Natural killer cell (primary cell): ENCODE measurements at regions not wholly inside any gene's neighbourhood (a gene's known extent, or its start where the extent isn't known, plus 50 kb on each side); places are given as distances from the start of the nearest gene placed in this dataset.
"Not testable (repeated sequence)": the region's sequence is repeated elsewhere in the genome, so short reads cannot be mapped to it uniquely, and the experiment has no call there.

ENCODE experiments used
- ATAC-seq, 3 donors: fragments of 150-1000 bp in 2 of 3; fragments of 200-7000 bp in 1 of 3; cut with Tn5 transposase; 1 replicate in 1 of 3; 2 replicates in 2 of 3; pipeline ENCODE4 v1.10.0; 2021; ENCODE audit warnings: mild to moderate bottlenecking in 2 of 3, moderate library complexity in 2 of 3
- DNase-seq, 2 donors: peaks; one replicate each; pipeline versions ENCODE4 v3.0.0 to v3.0.0-alpha.2; 2013 to 2021; ENCODE audit warnings: mixed read lengths in 1 of 2
- H3K27ac ChIP-seq: one replicate; pipeline ENCODE4 v1.5.1; 2013; ENCODE audit warnings: mild to moderate bottlenecking, low read length
- H3K27me3 ChIP-seq: one replicate; pipeline ENCODE4 v1.6.1; 2013; ENCODE audit warnings: low read length; ENCODE audit not compliant: control insufficient read depth, insufficient read depth
- H3K36me3 ChIP-seq: one replicate; pipeline ENCODE4 v1.6.1; 2013; ENCODE audit warnings: low read length; ENCODE audit not compliant: control insufficient read depth, insufficient read depth
- H3K4me1 ChIP-seq: one replicate; pipeline ENCODE4 v1.6.1; 2013; ENCODE audit warnings: low read length; ENCODE audit not compliant: control insufficient read depth, insufficient read depth
- H3K4me3 ChIP-seq: one replicate; pipeline ENCODE4 v1.5.1; 2013; ENCODE audit warnings: low read length
- H3K9me3 ChIP-seq: one replicate; pipeline ENCODE4 v1.6.1; 2013; ENCODE audit warnings: low read length; ENCODE audit not compliant: control insufficient read depth, insufficient read depth
- H3K27ac Mint-ChIP-seq, 2 donors: one replicate each; pipeline ENCODE4 v1.8.0; 2022; ENCODE audit warnings: mild to moderate bottlenecking in 2 of 2, mixed read lengths in 2 of 2, moderate library complexity in 1 of 2
- H3K27me3 Mint-ChIP-seq, 2 donors: one replicate each; pipeline ENCODE4 v1.8.0; 2022; ENCODE audit warnings: low read depth in 2 of 2, mixed read lengths in 2 of 2
- H3K36me3 Mint-ChIP-seq: one replicate; pipeline ENCODE4 v1.8.0; 2022; ENCODE audit warnings: mixed read lengths
- H3K4me1 Mint-ChIP-seq, 2 donors: one replicate each; pipeline ENCODE4 v1.8.0; 2022; ENCODE audit warnings: mixed read lengths in 2 of 2
- H3K4me3 Mint-ChIP-seq: one replicate; pipeline ENCODE4 v1.8.0; 2022; ENCODE audit warnings: mild to moderate bottlenecking, moderate library complexity, mixed read lengths
- H3K9me3 Mint-ChIP-seq, 2 donors: one replicate each; pipeline ENCODE4 v1.8.0; 2022; ENCODE audit warnings: mixed read lengths in 2 of 2
- CTCF ChIP-seq: fragments of 200-600 bp; IDR thresholded peaks from one replicate; pipeline ENCODE4 v1.8.0; 2022; ENCODE audit warnings: antibody characterized with exemption
- WGBS: methylation state at CpG from one replicate; pipeline ENCODE4 v1.1.7; 2013; ENCODE audit warnings: missing lambda C conversion rate; ENCODE audit not compliant: insufficient coverage; 5-methylcytosine and 5-hydroxymethylcytosine counted together
- intact Hi-C: fragments of 100-400 bp; cut with micrococcal nuclease; formaldehyde crosslinking; loops from one replicate; pipeline ENCODE4 v1.14.2; 2022

- intact Hi-C loops = loop anchor here (1.0 kb wide), 1 partner anchor 544 kb away; no protein-coding TSS in a partner anchor
- peak; percentile 74 for TF ChIP-seq CTCF
- DNase-seq = peak; percentile 32 to 62
- Mint-ChIP-seq H3K27me3 (peaks cover 0 to 3% of the 10 kb centered on the region in 2 donors), H3K9me3 (no peaks in the 10 kb centered on the region), H3K4me1 (no peaks in the 10 kb centered on the region), H3K36me3 (no peaks in the 10 kb centered on the region), H3K27ac (no peak overlapping the region), H3K4me3 (no peak overlapping the region)
- peak; percentile 72 to 97 (median 72) for ATAC-seq
- H3K4me1 ChIP-seq = peaks cover 13% of the 10 kb centered on the region
- H3K27me3 ChIP-seq = no peaks in the 10 kb centered on the region
- 38% methylated on average over 25 of the region's 25 CpGs for WGBS
- no peak overlapping the region for H3K4me3 ChIP-seq
- H3K27ac ChIP-seq = no peak overlapping the region
- no peaks in the 10 kb centered on the region for H3K9me3 ChIP-seq
- H3K36me3 ChIP-seq = no peaks in the 10 kb centered on the region
Measured at GRCh38 chr20:22691369-22692118, 107.2 kb upstream of the FOXA2 start.

GRCh38 chr20:22692119-22692475, 107.7 kb upstream of the FOXA2 start:
- Histone ChIP-seq H3K9me3 (no peaks in the 10 kb centered on the region), H3K27ac (no peak overlapping the region), H3K27me3 (no peaks in the 10 kb centered on the region), H3K4me1 (peaks cover 13% of the 10 kb centered on the region), H3K4me3 (no peak overlapping the region), H3K36me3 (no peaks in the 10 kb centered on the region)
- ATAC-seq (no peak), DNase-seq (no peak)
- Mint-ChIP-seq H3K4me3 (no peak overlapping the region), H3K36me3 (no peaks in the 10 kb centered on the region), H3K27me3 (no peaks in the 10 kb centered on the region), H3K27ac (no peak overlapping the region), H3K9me3 (no peaks in the 10 kb centered on the region), H3K4me1 (no peaks in the 10 kb centered on the region)
- intact Hi-C loops = no loop called here
- TF ChIP-seq CTCF = no peak
- 55% methylated on average over 3 of the region's 4 CpGs for WGBS

- H3K27me3 ChIP-seq, ATAC-seq, H3K27me3 Mint-ChIP-seq, H3K27ac Mint-ChIP-seq, H3K36me3 Mint-ChIP-seq, H3K4me3 ChIP-seq, H3K4me1 ChIP-seq, H3K36me3 ChIP-seq, H3K9me3 Mint-ChIP-seq, H3K9me3 ChIP-seq, H3K27ac ChIP-seq, H3K4me3 Mint-ChIP-seq, H3K4me1 Mint-ChIP-seq, DNase-seq, intact Hi-C loops: not testable (repeated sequence)
- WGBS = 86% methylated on average over 5 of the region's 6 CpGs
Measured at GRCh38 chr20:22692620-22693019, 108.2 kb upstream of the FOXA2 start.

- Histone ChIP-seq H3K9me3 (no peaks in the 10 kb centered on the region), H3K27ac (no peak overlapping the region), H3K27me3 (no peaks in the 10 kb centered on the region), H3K4me3 (no peak overlapping the region), H3K4me1 (peaks cover 3% of the 10 kb centered on the region), H3K36me3 (no peaks in the 10 kb centered on the region)
- intact Hi-C loops = no loop called here
- Mint-ChIP-seq H3K9me3 (no peaks in the 10 kb centered on the region), H3K4me3 (no peak overlapping the region), H3K36me3 (no peaks in the 10 kb centered on the region), H3K27me3 (no peaks in the 10 kb centered on the region), H3K4me1 (no peaks in the 10 kb centered on the region), H3K27ac (no peak overlapping the region)
- WGBS = 86% methylated on average over 4 of the region's 4 CpGs
- no peak for TF ChIP-seq CTCF
- DNase-seq (no peak), ATAC-seq (no peak)
Measured at GRCh38 chr20:22696759-22697158, 112.4 kb upstream of the FOXA2 start.
